Activated naive CD4-positive, alpha-beta T cell treated with anti-CD3 and anti-CD28 coated beads for 36 hours (primary cell): ENCODE measurements at regions not wholly inside any gene's neighbourhood (a gene's known extent, or its start where the extent isn't known, plus 50 kb on each side); places are given as distances from the start of the nearest gene placed in this dataset.

Source experiments
- CTCF ChIA-PET: fragments of 350-600 bp; sonication (Branson Sonifier 250); formaldehyde crosslinking; loops from one replicate; lab custom pipeline; 2021; ENCODE audit warnings: antibody characterized with exemption; lab: Charles Lee
- DNase-seq: peaks from one replicate; pipeline ENCODE4 v3.0.0-alpha.2; 2020
- H3K27ac Mint-ChIP-seq: one replicate; pipeline ENCODE4 v1.8.0; 2021; ENCODE audit warnings: mild to moderate bottlenecking, mixed read lengths
- H3K27me3 Mint-ChIP-seq: one replicate; pipeline ENCODE4 v1.8.0; 2021; ENCODE audit warnings: low read depth, mixed read lengths
- H3K36me3 Mint-ChIP-seq: one replicate; pipeline ENCODE4 v1.8.0; 2021; ENCODE audit warnings: low read depth, mixed read lengths
- H3K4me1 Mint-ChIP-seq: one replicate; pipeline ENCODE4 v1.8.0; 2021; ENCODE audit warnings: low read depth, mixed read lengths
- H3K4me3 Mint-ChIP-seq: one replicate; pipeline ENCODE4 v1.8.0; 2021; ENCODE audit warnings: mild to moderate bottlenecking, moderate library complexity, mixed read lengths
- H3K9me3 Mint-ChIP-seq: one replicate; pipeline ENCODE4 v1.8.0; 2021; ENCODE audit warnings: mixed read lengths
- intact Hi-C: fragments of 100-400 bp; cut with micrococcal nuclease; formaldehyde crosslinking; loops from one replicate; pipeline ENCODE4 v1.15.1; 2023

DNA sequence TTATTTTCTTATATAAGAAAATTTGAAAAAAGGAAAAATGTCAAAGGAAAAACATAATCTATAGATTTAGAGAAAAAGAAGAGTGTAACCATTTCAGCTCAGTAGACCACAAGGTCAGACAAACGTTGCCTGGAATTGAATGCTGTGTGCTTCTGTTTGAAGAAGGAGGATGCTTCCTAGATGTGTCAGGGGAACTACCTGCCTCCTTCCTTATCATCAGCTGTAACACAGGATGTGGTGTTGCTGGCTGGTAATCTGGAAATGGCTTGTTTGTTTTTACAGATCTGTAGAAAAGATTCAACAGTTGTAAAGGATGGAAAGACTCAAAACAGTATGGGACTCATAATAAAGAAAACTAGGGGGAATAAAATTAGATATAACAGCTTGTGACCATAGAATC is 160.7 kb upstream of the MEF2C start:
- H3K4me1 Mint-ChIP-seq, result no peaks in the 10 kb centered on the region
- H3K4me3 Mint-ChIP-seq, result no peak overlapping the region
- H3K27ac Mint-ChIP-seq, result no peak overlapping the region
- intact Hi-C loops, result no loop called here
- DNase-seq, result peak; percentile 20
- no peaks in the 10 kb centered on the region for H3K9me3 Mint-ChIP-seq
- H3K27me3 Mint-ChIP-seq, result no peaks in the 10 kb centered on the region
- CTCF ChIA-PET, result no interaction called here
- no peaks in the 10 kb centered on the region for H3K36me3 Mint-ChIP-seq

GRCh38 chr5:89042746-89043145 is 159.8 kb upstream of the MEF2C start:
- DNase-seq, result no peak
- CTCF ChIA-PET, result no interaction called here
- H3K9me3 Mint-ChIP-seq, result no peaks in the 10 kb centered on the region
- no peaks in the 10 kb centered on the region for H3K4me1 Mint-ChIP-seq
- no peak overlapping the region for H3K4me3 Mint-ChIP-seq
- H3K27me3 Mint-ChIP-seq, result no peaks in the 10 kb centered on the region
- intact Hi-C loops, result no loop called here
- no peak overlapping the region for H3K27ac Mint-ChIP-seq
- H3K36me3 Mint-ChIP-seq, result no peaks in the 10 kb centered on the region

DNA sequence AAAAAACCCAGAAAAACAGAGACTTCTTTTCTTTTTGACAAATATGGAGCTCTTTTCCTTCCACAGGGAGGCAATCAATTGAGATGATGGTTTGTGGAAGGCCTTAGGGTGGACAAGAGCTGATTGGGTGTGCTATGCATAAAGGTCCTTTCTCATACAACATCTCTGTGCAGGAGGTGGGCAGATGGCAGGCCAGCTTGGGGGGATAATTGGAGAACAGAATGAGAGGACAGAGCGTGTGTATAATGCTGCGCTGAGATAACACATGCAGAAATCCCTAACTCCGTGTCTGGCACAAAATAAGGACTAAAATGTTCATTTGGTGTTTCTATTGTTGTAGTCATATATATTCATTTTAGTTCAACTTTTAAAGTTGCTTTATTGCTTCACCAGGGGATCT is 159.0 kb upstream of the MEF2C start:
- intact Hi-C loops, result no loop called here
- H3K4me3 Mint-ChIP-seq, result no peak overlapping the region
- DNase-seq, result no peak
- H3K9me3 Mint-ChIP-seq, result no peaks in the 10 kb centered on the region
- no peaks in the 10 kb centered on the region for H3K4me1 Mint-ChIP-seq
- no peaks in the 10 kb centered on the region for H3K27me3 Mint-ChIP-seq
- H3K36me3 Mint-ChIP-seq, result no peaks in the 10 kb centered on the region
- CTCF ChIA-PET, result interaction anchor here (0.7 kb wide), 1 partner anchor 1147 kb away, joined by 3 read pairs; no protein-coding TSS in a partner anchor
- H3K27ac Mint-ChIP-seq, result no peak overlapping the region

- DNase-seq, result no peak
- H3K4me1 Mint-ChIP-seq, result no peaks in the 10 kb centered on the region
- intact Hi-C loops, result no loop called here
- H3K27ac Mint-ChIP-seq, result no peak overlapping the region
- no peak overlapping the region for H3K4me3 Mint-ChIP-seq
- CTCF ChIA-PET, result interaction anchor here (0.7 kb wide), 1 partner anchor 1147 kb away, joined by 3 read pairs; no protein-coding TSS in a partner anchor
- H3K9me3 Mint-ChIP-seq, result no peaks in the 10 kb centered on the region
- H3K36me3 Mint-ChIP-seq, result no peaks in the 10 kb centered on the region
- H3K27me3 Mint-ChIP-seq, result no peaks in the 10 kb centered on the region
These were observed 158.3 kb upstream of the MEF2C start for GRCh38 chr5:89041249-89041779.

DNA sequence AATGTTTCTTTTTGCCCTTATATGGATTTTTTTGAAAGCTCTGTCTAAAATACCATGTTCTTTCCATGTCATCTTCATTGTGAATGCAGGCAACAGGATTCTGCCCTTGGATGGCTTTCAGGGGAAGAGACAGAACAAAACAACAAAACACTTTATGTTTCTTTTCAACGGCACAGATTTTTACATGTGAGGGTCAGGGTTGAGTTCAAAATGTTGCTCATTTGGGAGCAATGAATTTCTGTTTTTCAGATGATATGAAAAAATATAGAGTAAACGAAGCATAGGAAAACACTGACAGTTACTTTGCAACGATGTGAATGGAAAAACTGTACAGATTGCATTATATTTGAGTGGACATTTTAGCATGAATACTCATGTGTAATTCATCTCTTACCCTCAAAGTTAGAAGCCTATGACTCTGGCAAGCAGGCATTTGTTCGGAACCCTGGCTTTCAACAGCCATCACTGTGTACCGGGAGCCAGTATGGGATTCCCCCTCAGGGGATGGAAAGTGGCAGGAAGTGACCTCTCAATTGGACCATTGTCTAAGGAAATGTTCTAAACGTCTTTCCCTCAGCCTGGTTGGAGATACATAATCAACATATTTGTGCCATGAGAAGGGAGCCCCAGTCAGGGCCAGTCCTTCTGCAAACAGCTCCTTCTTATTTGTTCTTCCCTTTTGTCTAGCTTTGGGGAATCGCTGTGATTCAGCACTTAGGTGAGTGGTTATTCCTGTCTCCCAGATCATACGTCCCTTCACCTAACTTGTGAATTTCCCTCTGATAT is 153.9 kb upstream of the MEF2C start:
- DNase-seq, result no peak

DNA sequence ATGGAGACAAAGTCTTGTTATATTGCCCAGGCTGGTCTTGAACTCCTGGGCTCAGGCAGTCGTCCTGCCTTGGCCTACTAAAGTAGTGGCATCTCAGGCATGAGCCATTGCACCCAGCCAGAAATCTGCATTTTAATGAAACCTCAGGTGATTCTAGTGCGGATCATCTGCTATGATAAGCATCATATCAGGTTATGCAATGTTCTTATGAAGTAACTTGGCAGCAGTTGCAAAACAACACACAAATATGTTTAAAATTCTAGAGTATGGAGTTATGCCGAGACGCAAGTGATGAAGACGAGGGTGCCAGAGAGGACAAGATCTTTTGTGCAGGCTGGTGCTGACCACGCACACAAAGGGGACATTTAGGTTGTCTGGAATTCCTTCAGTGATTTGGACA is 153.2 kb upstream of the MEF2C start:
- intact Hi-C loops, result no loop called here
- CTCF ChIA-PET, result interaction anchor here (0.5 kb wide), 1 partner anchor 25 kb away, joined by 6 read pairs; no protein-coding TSS in a partner anchor
- DNase-seq, result no peak
- Mint-ChIP-seq H3K36me3 (no peaks in the 10 kb centered on the region), H3K9me3 (no peaks in the 10 kb centered on the region), H3K27me3 (no peaks in the 10 kb centered on the region), H3K4me3 (no peak overlapping the region), H3K4me1 (no peaks in the 10 kb centered on the region), H3K27ac (no peak overlapping the region)

More for the DNA sequence above, 153.9 kb upstream of the MEF2C start:
- intact Hi-C loops, result no loop called here
- Mint-ChIP-seq H3K9me3 (no peaks in the 10 kb centered on the region), H3K27ac (no peak overlapping the region), H3K4me3 (no peak overlapping the region), H3K27me3 (no peaks in the 10 kb centered on the region), H3K4me1 (no peaks in the 10 kb centered on the region), H3K36me3 (no peaks in the 10 kb centered on the region)
- CTCF ChIA-PET, result interaction anchor here (0.5 kb wide), 1 partner anchor 26 kb away, joined by 6 read pairs; no protein-coding TSS in a partner anchor

- H3K4me3 Mint-ChIP-seq, result no peak overlapping the region
- no peaks in the 10 kb centered on the region for H3K27me3 Mint-ChIP-seq
- intact Hi-C loops, result no loop called here
- H3K36me3 Mint-ChIP-seq, result no peaks in the 10 kb centered on the region
- H3K27ac Mint-ChIP-seq, result no peak overlapping the region
- H3K4me1 Mint-ChIP-seq, result no peaks in the 10 kb centered on the region
- CTCF ChIA-PET, result no interaction called here
- no peak for DNase-seq
- no peaks in the 10 kb centered on the region for H3K9me3 Mint-ChIP-seq
These were observed 151.6 kb upstream of the MEF2C start for GRCh38 chr5:89034588-89034987.

- Mint-ChIP-seq H3K27ac (no peak overlapping the region), H3K4me1 (no peaks in the 10 kb centered on the region), H3K27me3 (no peaks in the 10 kb centered on the region), H3K4me3 (no peak overlapping the region), H3K36me3 (no peaks in the 10 kb centered on the region), H3K9me3 (peaks cover 2% of the 10 kb centered on the region)
- DNase-seq, result no peak
- intact Hi-C loops, result no loop called here
- CTCF ChIA-PET, result no interaction called here
These were observed 147.8 kb upstream of the MEF2C start for GRCh38 chr5:89030798-89031197.

DNA sequence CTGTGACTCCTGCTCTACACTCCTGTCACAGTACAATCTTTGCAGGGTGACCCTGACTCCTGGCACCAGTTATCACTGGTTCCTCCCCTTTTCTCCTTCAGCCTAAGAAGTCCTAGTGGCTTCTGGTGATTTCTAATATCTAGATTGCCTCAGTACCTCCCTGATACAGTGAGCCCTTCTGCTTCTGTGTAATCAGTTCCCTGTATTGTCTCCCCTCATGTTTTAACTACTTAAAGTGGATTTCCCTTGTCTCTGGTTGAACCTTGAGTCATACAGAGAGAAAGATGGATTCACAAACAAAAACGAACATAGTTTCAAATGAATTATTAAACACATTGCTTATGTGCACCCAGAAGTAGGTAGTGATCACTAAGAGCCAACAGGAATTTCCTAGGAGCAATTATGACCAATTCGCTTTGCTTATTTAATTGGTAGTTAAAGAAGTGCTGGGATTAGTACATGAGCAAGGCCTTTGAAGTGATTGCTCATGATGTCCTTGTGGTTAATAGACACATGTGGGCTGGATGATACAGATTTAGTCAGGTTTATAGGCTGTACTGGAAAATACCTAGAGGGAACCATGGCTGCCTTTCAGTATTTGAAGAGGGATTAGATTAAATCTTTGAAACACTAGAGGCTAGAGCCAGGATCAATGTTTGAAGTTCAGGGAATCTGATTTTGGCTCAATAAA is 145.8 kb upstream of the MEF2C start:
- no peak overlapping the region for H3K4me3 Mint-ChIP-seq
- no peak for DNase-seq
- no peaks in the 10 kb centered on the region for H3K36me3 Mint-ChIP-seq
- CTCF ChIA-PET, result no interaction called here
- intact Hi-C loops, result no loop called here
- no peak overlapping the region for H3K27ac Mint-ChIP-seq
- H3K4me1 Mint-ChIP-seq, result no peaks in the 10 kb centered on the region
- H3K27me3 Mint-ChIP-seq, result no peaks in the 10 kb centered on the region
- H3K9me3 Mint-ChIP-seq, result peaks cover 2% of the 10 kb centered on the region

DNA sequence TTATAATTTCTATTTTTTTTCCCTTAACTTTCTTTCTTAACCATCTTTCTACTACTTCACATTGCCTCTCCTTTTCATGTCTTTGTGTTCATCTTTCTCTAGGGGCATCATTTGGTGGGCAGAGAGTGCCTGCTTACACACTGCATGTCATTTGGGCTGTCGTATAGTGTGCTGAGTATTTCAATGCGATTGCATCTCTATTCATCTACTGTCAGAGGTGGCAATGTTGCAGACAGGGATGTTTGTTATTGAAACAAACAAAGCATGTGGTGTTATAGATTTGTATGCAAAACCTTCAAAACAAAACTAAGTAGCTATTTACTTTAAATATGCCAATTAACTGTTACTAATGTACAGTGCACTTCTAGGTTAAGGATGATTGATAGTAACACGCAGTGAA is 141.1 kb upstream of the MEF2C start:
- H3K27ac Mint-ChIP-seq, result no peak overlapping the region
- H3K4me3 Mint-ChIP-seq, result no peak overlapping the region
- intact Hi-C loops, result no loop called here
- H3K4me1 Mint-ChIP-seq, result no peaks in the 10 kb centered on the region
- H3K36me3 Mint-ChIP-seq, result no peaks in the 10 kb centered on the region
- DNase-seq, result no peak
- H3K9me3 Mint-ChIP-seq, result peaks cover 2% of the 10 kb centered on the region
- H3K27me3 Mint-ChIP-seq, result no peaks in the 10 kb centered on the region
- CTCF ChIA-PET, result no interaction called here

DNA sequence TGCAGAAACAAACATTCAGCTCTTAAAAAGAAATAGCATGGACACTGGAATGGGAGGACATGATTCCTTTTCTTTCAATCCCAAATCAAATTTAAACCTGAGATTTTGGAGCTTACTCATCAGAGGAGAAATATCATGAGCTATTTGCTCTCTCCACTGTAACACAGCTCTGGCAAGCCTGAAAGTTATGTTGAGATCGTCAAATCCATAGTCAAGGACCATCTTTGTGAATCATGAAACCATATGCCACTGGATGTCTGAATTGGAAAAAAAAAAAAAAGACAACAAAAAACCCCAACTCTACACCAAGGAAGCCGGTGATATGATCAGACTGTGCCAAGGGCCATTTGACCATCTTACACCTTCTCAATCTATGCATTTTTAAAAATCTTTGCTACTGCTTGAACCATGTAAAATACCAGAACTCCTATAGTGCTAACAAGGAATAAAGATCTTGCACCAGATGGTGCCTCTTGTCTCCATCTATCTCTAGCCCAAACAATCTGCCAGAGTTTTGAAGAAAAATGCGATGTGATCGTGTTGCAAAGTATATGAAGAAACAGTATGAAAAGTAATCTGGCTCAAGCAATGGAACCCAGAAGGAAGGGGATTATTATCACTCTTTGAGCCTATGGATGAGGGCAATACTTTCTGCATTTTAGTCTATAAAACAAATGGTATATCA is 138.1 kb upstream of the MEF2C start:
- no peaks in the 10 kb centered on the region for H3K4me1 Mint-ChIP-seq
- no peak for DNase-seq
- H3K27me3 Mint-ChIP-seq, result no peaks in the 10 kb centered on the region
- no peak overlapping the region for H3K27ac Mint-ChIP-seq
- CTCF ChIA-PET, result interaction anchor here (0.7 kb wide), 1 partner anchor 201 kb away, joined by 3 read pairs; no protein-coding TSS in a partner anchor
- intact Hi-C loops, result no loop called here
- H3K9me3 Mint-ChIP-seq, result no peaks in the 10 kb centered on the region
- no peaks in the 10 kb centered on the region for H3K36me3 Mint-ChIP-seq
- no peak overlapping the region for H3K4me3 Mint-ChIP-seq

- intact Hi-C loops, result no loop called here
These were observed 133.8 kb upstream of the MEF2C start for GRCh38 chr5:89016741-89017303.

More at GRCh38 chr5:89016741-89017303, 133.8 kb upstream of the MEF2C start:
- no peak overlapping the region for H3K27ac Mint-ChIP-seq
- no peak overlapping the region for H3K4me3 Mint-ChIP-seq
- no peaks in the 10 kb centered on the region for H3K27me3 Mint-ChIP-seq
- DNase-seq, result no peak
- H3K9me3 Mint-ChIP-seq, result no peaks in the 10 kb centered on the region
- CTCF ChIA-PET, result interaction anchor here (0.7 kb wide), 1 partner anchor 326 kb away, joined by 3 read pairs; no protein-coding TSS in a partner anchor
- no peaks in the 10 kb centered on the region for H3K4me1 Mint-ChIP-seq
- no peaks in the 10 kb centered on the region for H3K36me3 Mint-ChIP-seq
